22Rv1 (cell line): ENCODE measurements at regions not wholly inside any gene's neighbourhood (a gene's known extent, or its start where the extent isn't known, plus 50 kb on each side); places are given as distances from the start of the nearest gene placed in this dataset.

Experiments used
- H3K27ac ChIP-seq: fragments of 450-650 bp; 2 replicates; pipeline ENCODE4 v1.5.1; 2017
- ZFX ChIP-seq: fragments of 450-650 bp; IDR thresholded peaks from 2 replicates; pipeline ENCODE4 v1.6.1; 2017; ENCODE audit warnings: antibody characterized with exemption, borderline replicate concordance
- TF ChIP-seq, protein P1 (sequence below): fragments of 450-650 bp; IDR thresholded peaks from 2 replicates; pipeline ENCODE4 v1.5.1; 2017; ENCODE audit warnings: mild to moderate bottlenecking

DNA sequence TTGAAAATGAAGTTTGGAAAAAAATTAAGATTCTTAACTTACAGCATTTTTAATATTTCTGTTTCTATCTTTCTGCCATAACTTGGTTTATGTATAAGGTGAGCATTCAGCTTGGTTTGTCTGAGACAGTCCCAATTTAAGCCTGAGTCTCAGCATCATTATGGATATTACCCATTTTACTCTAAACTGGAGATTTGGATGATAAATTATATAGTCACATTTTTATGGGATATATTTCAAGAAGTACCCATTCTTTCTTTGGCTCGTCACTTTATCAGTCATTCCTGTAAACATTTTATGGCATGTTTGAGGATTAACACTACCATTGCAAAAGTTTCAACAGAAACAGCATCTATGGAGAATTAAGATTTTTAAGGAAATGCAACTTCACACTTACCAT is 1129.0 kb upstream of the PCDH9 start:
- TF ChIP-seq ZFX, result no peak
- TF ChIP-seq, protein P1, sequence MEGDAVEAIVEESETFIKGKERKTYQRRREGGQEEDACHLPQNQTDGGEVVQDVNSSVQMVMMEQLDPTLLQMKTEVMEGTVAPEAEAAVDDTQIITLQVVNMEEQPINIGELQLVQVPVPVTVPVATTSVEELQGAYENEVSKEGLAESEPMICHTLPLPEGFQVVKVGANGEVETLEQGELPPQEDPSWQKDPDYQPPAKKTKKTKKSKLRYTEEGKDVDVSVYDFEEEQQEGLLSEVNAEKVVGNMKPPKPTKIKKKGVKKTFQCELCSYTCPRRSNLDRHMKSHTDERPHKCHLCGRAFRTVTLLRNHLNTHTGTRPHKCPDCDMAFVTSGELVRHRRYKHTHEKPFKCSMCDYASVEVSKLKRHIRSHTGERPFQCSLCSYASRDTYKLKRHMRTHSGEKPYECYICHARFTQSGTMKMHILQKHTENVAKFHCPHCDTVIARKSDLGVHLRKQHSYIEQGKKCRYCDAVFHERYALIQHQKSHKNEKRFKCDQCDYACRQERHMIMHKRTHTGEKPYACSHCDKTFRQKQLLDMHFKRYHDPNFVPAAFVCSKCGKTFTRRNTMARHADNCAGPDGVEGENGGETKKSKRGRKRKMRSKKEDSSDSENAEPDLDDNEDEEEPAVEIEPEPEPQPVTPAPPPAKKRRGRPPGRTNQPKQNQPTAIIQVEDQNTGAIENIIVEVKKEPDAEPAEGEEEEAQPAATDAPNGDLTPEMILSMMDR, result no peak
- H3K27ac ChIP-seq, result no peak overlapping the region

DNA sequence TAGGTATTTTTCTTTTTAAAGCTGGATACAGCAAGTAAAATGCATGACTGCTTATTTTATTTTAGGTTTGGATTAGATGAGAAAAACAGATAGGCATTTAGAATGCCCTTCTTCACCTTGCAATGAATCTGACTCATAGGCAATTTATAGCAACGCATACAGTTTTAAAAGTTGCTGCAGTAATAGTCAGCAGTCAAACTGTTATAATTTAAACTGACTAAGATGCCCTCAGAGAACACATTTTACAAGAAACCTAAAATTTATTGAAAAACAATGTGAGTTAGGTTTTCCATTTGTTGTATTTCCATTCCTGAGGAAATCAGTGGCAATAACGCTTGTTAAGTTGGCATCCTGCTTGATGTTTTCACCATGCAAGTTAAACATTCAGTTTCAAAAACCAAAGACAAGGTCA is 1128.2 kb upstream of the PCDH9 start:
- TF ChIP-seq, protein P1, result no peak
- TF ChIP-seq ZFX, result no peak
- no peak overlapping the region for H3K27ac ChIP-seq

DNA sequence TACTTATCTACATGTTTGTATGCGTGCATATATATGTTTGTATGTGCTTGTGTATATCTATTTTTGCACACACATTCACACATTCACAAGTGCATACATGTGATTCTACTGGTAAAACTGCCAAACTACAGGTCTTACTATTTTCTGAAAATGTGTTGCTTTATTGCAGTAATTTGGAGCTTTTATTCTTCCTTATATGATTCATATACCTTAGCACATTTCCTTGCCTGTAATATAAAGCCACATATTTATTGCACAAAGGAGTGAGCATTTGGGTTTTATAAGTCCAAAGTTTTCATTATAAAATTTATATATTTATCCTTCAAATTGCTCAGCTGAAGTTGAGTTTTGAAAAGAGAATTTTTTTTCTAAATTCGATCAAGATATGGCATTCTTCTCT is 1120.4 kb upstream of the PCDH9 start:
- no peak overlapping the region for H3K27ac ChIP-seq
- no peak for TF ChIP-seq ZFX
- TF ChIP-seq, protein P1, result no peak

DNA sequence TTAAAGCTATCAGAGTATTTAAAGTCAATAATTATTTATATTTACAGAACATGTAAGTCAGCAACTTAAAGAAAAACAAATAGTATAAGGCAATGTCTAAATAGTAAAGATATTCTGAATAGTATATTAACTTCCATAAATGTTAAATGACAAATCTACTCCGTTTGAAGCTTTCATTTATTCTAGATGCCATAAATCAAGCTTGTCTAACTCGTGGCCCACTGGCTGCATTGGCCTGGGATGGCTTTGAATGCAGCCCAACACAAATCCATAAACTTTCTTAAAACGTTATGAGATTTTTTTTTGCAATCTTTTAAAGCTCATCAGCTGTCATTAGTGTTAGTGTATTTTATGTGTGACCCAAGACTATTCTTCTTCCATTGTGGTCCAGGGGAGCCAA is 1117.1 kb upstream of the PCDH9 start:
- TF ChIP-seq, protein P1, result no peak
- no peak for TF ChIP-seq ZFX
- no peak overlapping the region for H3K27ac ChIP-seq

DNA sequence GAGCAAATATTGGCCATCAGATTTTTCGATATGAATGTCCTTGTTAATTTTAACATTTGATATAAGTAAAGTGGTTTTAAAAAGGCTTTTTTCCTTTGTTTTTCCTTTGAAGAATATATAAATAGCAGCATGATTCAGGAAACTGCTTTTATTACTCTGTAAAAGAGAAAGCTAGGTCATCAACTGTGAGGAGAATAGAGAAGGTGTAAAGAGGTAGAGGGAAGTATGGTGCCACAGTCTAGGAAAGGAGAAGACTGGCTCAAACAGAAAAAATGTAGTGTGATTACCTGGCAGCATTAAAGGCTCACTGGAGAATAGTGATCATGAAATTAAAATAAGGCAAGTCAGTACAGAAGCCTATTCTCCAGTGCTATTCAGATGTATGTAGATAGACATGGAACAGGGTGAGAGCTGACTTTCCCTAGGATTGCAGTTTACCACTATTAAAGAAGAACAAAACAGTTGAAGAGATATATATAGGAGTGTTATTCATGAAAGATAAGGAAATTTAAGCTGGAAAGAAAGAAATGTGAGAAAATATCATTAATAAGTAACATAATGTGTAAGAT is 1115.9 kb upstream of the PCDH9 start:
- no peak for TF ChIP-seq ZFX
- TF ChIP-seq, protein P1, result no peak
- H3K27ac ChIP-seq, result peak overlapping the region; percentile 43

DNA sequence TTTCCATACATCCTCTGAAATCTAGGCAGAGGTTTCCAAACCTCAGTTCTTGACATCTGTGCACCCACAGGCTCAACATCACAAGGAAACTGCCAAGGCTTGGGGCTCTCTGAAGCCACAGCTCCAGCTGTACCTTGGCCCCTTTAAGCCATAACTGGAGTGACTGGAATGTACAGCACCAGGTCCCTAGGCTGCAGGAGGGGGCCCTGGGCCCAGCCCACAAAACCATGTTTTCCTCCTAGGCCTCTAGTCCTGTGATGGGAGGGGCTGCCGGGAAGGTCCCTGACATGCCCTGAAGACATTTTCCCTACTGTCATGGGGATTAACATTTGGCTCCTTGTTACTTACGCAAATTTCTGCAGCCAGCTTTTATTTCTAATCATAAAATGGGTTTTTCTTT is 1093.0 kb upstream of the PCDH9 start:
- H3K27ac ChIP-seq, result no peak overlapping the region
- no peak for TF ChIP-seq ZFX
- TF ChIP-seq, protein P1, result no peak

DNA sequence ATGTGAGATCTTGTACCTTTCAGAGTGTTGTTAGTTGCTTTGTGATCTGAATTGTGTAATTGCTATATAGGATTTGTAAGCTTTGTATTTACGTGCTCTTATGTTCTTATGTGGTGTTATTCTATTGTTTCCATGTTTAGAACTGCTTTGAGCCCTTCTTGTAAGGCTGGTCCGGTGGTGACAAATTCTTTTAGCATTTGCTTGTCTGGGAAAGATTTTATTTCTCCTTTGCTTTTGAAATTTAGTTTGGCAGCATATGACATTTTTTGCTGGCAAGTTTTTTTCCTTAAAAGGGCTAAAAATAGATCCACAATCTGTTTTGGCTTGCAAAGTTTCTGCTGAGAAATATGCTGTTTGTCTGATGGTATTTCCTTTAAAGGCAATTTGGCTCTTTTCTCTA is 1089.2 kb upstream of the PCDH9 start:
- no peak overlapping the region for H3K27ac ChIP-seq
- TF ChIP-seq ZFX, result no peak
- TF ChIP-seq, protein P1, result no peak
